Type B pancreatic cell (in vitro differentiated cells): ENCODE measurements at regions not wholly inside any gene's neighbourhood (a gene's known extent, or its start where the extent isn't known, plus 50 kb on each side); places are given as distances from the start of the nearest gene placed in this dataset.

Experiments
- DNase-seq: peaks from one replicate; pipeline ENCODE4 v3.0.0; 2021; ENCODE audit warnings: mixed read lengths; ENCODE audit not compliant: unreplicated experiment; ENCODE audit errors: extremely low spot score
- H3K27ac Mint-ChIP-seq: 2 replicates; pipeline ENCODE4 v1.8.0; 2021; ENCODE audit warnings: mild to moderate bottlenecking, mixed read lengths
- H3K27me3 Mint-ChIP-seq: 2 replicates; pipeline ENCODE4 v1.8.0; 2021; ENCODE audit warnings: mixed read lengths
- H3K36me3 Mint-ChIP-seq: 2 replicates; pipeline ENCODE4 v1.8.0; 2021; ENCODE audit warnings: mixed read lengths
- H3K4me1 Mint-ChIP-seq: one replicate; pipeline ENCODE4 v1.8.0; 2021; ENCODE audit warnings: mixed read lengths; ENCODE audit not compliant: unreplicated experiment
- H3K4me3 Mint-ChIP-seq: 2 replicates; pipeline ENCODE4 v1.8.0; 2021; ENCODE audit warnings: mild to moderate bottlenecking, mixed read lengths
- H3K9me3 Mint-ChIP-seq: 2 replicates; pipeline ENCODE4 v1.8.0; 2021; ENCODE audit warnings: mixed read lengths
- TF ChIP-seq, protein P1 (sequence below): fragments of 200-600 bp; sonication (generic); conservative IDR thresholded peaks from 2 replicates; pipeline ENCODE4 v1.5.0; 2021; ENCODE audit warnings: antibody characterized with exemption, mild to moderate bottlenecking

DNA sequence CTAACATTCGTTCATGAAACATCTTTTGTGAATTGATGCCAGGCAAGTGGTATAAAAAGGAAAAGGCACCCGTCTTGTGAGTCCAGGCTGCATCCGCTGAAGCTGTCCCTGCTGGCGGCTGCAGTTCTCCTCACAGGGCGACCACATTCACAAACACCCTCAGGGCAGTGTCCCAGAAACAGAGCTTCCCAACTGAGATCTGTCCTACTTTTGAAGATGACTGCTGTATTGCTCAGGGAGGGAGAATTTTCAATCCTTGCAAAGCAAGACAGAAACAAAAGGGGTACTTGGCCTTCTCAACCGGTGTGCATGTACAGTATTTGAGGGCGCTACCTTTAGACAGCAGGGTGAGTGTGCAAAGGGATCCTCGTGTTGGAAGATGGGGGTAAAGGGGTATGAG, 316.1 kb downstream of the GADD45G start:
- H3K27ac Mint-ChIP-seq: no peak overlapping the region
- H3K36me3 Mint-ChIP-seq: no peaks in the 10 kb centered on the region
- H3K9me3 Mint-ChIP-seq: no peaks in the 10 kb centered on the region
- H3K27me3 Mint-ChIP-seq: peaks cover 13% of the 10 kb centered on the region
- H3K4me1 Mint-ChIP-seq: peaks cover 28% of the 10 kb centered on the region
- TF ChIP-seq, protein P1, sequence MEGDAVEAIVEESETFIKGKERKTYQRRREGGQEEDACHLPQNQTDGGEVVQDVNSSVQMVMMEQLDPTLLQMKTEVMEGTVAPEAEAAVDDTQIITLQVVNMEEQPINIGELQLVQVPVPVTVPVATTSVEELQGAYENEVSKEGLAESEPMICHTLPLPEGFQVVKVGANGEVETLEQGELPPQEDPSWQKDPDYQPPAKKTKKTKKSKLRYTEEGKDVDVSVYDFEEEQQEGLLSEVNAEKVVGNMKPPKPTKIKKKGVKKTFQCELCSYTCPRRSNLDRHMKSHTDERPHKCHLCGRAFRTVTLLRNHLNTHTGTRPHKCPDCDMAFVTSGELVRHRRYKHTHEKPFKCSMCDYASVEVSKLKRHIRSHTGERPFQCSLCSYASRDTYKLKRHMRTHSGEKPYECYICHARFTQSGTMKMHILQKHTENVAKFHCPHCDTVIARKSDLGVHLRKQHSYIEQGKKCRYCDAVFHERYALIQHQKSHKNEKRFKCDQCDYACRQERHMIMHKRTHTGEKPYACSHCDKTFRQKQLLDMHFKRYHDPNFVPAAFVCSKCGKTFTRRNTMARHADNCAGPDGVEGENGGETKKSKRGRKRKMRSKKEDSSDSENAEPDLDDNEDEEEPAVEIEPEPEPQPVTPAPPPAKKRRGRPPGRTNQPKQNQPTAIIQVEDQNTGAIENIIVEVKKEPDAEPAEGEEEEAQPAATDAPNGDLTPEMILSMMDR: no peak
- no peak for DNase-seq
- no peak overlapping the region for H3K4me3 Mint-ChIP-seq

DNA sequence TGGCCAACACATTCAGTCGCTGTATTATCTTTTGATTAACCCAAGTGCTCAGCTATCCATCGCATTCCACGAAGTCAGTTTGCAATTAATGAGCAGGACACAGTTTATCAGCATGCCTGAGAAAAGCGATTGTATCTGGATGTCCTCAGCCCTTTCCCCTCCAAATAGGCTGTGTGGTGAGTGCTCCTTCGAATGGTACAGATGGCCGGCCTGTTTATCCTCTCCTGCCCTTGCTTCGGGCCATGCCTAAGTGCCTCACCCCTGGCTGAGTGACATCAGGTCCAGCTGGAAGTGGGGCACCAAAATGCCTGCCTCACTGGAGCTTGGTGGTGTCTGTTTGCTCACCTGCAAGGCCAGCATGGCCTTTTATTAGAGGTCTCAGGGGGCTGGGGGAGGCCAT, 317.3 kb downstream of the GADD45G start:
- H3K9me3 Mint-ChIP-seq: no peaks in the 10 kb centered on the region
- H3K4me3 Mint-ChIP-seq: no peak overlapping the region
- no peak for DNase-seq
- peaks cover 39% of the 10 kb centered on the region for H3K4me1 Mint-ChIP-seq
- H3K36me3 Mint-ChIP-seq: no peaks in the 10 kb centered on the region
- TF ChIP-seq, protein P1: no peak
- peaks cover 13% of the 10 kb centered on the region for H3K27me3 Mint-ChIP-seq
- no peak overlapping the region for H3K27ac Mint-ChIP-seq

DNA sequence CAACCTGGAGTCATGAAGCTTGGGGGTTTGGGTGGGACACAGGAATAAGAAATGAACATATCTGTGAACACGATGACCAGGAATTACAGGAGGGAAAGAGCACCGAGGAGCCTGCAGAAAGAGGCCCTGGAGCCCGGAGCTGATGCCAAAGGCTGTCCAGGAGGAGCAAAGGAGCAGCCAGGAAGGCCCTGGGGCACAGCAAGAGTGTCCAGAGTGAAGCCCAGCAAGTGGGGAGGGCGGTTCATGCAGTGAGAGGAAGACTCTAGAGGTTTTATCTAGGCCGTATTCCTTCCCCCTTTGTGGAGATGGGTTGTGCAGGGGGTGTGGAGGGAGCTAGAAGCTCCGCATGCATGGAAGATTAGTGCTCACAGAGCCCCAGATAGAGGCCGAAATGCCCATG, 318.4 kb downstream of the GADD45G start:
- DNase-seq: no peak
- Mint-ChIP-seq H3K36me3 (no peaks in the 10 kb centered on the region), H3K9me3 (no peaks in the 10 kb centered on the region), H3K4me3 (no peak overlapping the region), H3K27ac (no peak overlapping the region), H3K4me1 (peaks cover 48% of the 10 kb centered on the region), H3K27me3 (peaks cover 13% of the 10 kb centered on the region)
- TF ChIP-seq, protein P1: no peak

DNA sequence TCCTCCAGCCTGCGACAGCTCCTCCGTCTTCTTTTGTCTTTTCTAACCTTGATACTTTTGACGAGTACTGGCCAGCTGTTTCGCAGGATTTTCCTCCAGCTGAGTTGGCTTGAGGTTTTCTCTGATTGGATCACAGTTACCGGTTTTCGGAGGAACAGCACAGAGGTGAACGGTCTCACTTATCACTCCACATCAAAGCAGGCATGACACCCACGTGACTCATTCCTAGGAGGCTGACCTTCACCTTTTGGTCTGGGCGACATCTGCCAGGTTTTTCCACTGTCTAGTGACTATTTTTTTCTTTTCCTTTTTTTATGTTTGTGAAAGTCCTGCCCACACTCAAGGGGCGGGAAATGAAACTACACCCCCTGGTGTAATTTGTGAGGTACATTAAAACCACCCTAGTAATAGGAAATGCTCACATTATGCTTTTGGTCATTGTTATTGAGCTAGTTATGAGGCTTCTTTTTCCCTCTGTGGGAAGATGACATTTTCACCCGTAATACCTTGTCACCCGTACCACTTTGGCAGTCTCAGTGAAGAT, 319.2 kb downstream of the GADD45G start:
- H3K4me1 Mint-ChIP-seq: peaks cover 51% of the 10 kb centered on the region

DNA sequence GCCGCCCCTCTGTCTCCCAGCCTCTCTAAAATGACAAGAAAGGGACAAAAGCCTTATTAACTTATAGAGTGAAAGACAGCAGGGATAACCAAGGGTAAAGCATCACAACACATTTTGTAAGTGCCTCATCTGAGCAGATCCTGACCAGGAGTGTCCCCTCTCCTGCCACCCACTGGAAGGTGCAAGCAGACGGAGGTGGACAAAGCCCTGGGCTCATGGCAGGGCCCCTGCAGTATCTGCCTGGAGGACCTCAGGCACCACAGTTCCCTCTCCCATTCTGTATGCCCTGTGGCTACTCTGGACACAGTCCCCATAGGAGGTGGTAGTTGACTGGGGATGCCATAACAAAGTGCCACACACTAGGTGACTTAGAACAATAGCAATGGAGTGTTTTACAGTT, 319.8 kb downstream of the GADD45G start:
- peaks cover 56% of the 10 kb centered on the region for H3K4me1 Mint-ChIP-seq
- no peaks in the 10 kb centered on the region for H3K9me3 Mint-ChIP-seq
- H3K36me3 Mint-ChIP-seq: no peaks in the 10 kb centered on the region
- H3K4me3 Mint-ChIP-seq: no peak overlapping the region
- no peak for DNase-seq
- TF ChIP-seq, protein P1: no peak
- no peak overlapping the region for H3K27ac Mint-ChIP-seq
- H3K27me3 Mint-ChIP-seq: peaks cover 9% of the 10 kb centered on the region

More for the DNA sequence above, 319.2 kb downstream of the GADD45G start:
- no peaks in the 10 kb centered on the region for H3K9me3 Mint-ChIP-seq
- TF ChIP-seq, protein P1: peak; percentile 45
- H3K27me3 Mint-ChIP-seq: peaks cover 13% of the 10 kb centered on the region
- DNase-seq: no peak
- no peaks in the 10 kb centered on the region for H3K36me3 Mint-ChIP-seq
- peak overlapping the region; percentile 40 for H3K4me3 Mint-ChIP-seq
- peak overlapping the region; percentile 43 for H3K27ac Mint-ChIP-seq

DNA sequence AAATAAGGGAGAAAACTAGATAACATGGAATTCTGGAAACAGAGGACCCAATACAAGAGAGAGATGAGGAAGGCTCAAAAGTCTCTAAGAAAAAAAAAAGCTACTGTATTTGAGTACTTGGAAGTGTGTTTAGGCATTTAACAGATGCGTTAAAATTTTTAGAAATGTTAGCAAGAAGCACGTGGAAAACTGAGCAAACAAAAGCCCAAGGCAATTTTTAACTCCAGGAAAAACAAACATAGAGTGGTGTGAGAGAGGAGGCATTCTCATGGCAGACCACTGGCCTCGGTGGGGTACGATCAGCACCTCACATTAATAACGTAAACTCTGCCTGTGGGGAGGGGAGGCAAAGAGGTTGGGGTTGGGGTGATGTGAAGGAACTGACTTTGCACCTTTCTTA, 321.4 kb downstream of the GADD45G start:
- TF ChIP-seq, protein P1: no peak
- H3K9me3 Mint-ChIP-seq: no peaks in the 10 kb centered on the region
- H3K36me3 Mint-ChIP-seq: no peaks in the 10 kb centered on the region
- no peak overlapping the region for H3K27ac Mint-ChIP-seq
- peaks cover 70% of the 10 kb centered on the region for H3K4me1 Mint-ChIP-seq
- no peak for DNase-seq
- no peaks in the 10 kb centered on the region for H3K27me3 Mint-ChIP-seq
- H3K4me3 Mint-ChIP-seq: no peak overlapping the region
